Common myeloid progenitor, CD34-positive (primary cell): ENCODE measurements at regions not wholly inside any gene's neighbourhood (a gene's known extent, or its start where the extent isn't known, plus 50 kb on each side); places are given as distances from the start of the nearest gene placed in this dataset.

Experiments
- CTCF ChIA-PET: fragments of 350-600 bp; sonication (Branson Sonifier 250); formaldehyde crosslinking; loops from one replicate; lab custom pipeline; 2021; ENCODE audit warnings: antibody characterized with exemption; lab: Charles Lee
- POLR2A ChIA-PET: fragments of 350-600 bp; sonication (Branson Sonifier 250); formaldehyde crosslinking; loops from one replicate; lab custom pipeline; 2021; ENCODE audit warnings: antibody characterized with exemption; lab: Charles Lee
- DNase-seq, 3 donors: peaks; one replicate each; pipeline versions ENCODE4 v3.0.0 to v3.0.0-alpha.2; 2013
- H3K27ac ChIP-seq, 2 experiments: 1 replicate in 1 of 2; 2 replicates in 1 of 2; pipeline ENCODE4 v1.7.0; 2013; ENCODE audit warnings: inconsistent platforms in 2 of 2, low read length in 2 of 2, mild to moderate bottlenecking in 2 of 2, low read depth in 1 of 2, moderate library complexity in 1 of 2; ENCODE audit not compliant: severe bottlenecking in 2 of 2, insufficient read depth in 1 of 2, poor library complexity in 1 of 2
- H3K27me3 ChIP-seq, 5 experiments: replicated peaks in 2 of 5; 1 replicate in 3 of 5; 2 replicates in 2 of 5; pipeline versions ENCODE4 v1.6.1 to v1.7.0; 2013; ENCODE audit warnings: low read length in 4 of 5, mild to moderate bottlenecking in 2 of 5, moderate library complexity in 2 of 5, inconsistent platforms in 1 of 5; ENCODE audit not compliant: insufficient read depth in 5 of 5, control insufficient read depth in 4 of 5
- H3K36me3 ChIP-seq, 4 experiments: 1 replicate in 2 of 4; 2 replicates in 2 of 4; pipeline versions ENCODE4 v1.6.1 to v1.7.0; 2013; ENCODE audit warnings: low read length in 3 of 4, control low read depth in 1 of 4, mild to moderate bottlenecking in 1 of 4; ENCODE audit not compliant: control insufficient read depth in 4 of 4, insufficient read depth in 4 of 4
- H3K4me1 ChIP-seq, 4 experiments: 1 replicate in 3 of 4; 2 replicates in 1 of 4; pipeline versions ENCODE4 v1.6.1 to v1.7.1; 2013; ENCODE audit warnings: low read length in 3 of 4, mild to moderate bottlenecking in 3 of 4, control low read depth in 1 of 4, inconsistent platforms in 1 of 4, moderate library complexity in 1 of 4; ENCODE audit not compliant: control insufficient read depth in 4 of 4, insufficient read depth in 4 of 4; ENCODE audit errors: control extremely low read depth in 1 of 4
- H3K4me3 ChIP-seq, 7 experiments: 1 replicate in 4 of 7; 2 replicates in 3 of 7; pipeline versions ENCODE4 v1.5.1 to v1.7.0; 2013; ENCODE audit warnings: mild to moderate bottlenecking in 7 of 7, low read length in 6 of 7, moderate library complexity in 6 of 7, inconsistent platforms in 2 of 7, low read depth in 2 of 7, control low read depth in 1 of 7; ENCODE audit not compliant: insufficient read depth in 4 of 7, control insufficient read depth in 1 of 7; ENCODE audit errors: extremely low read depth in 1 of 7
- H3K9me3 ChIP-seq, 5 experiments: 1 replicate in 4 of 5; 2 replicates in 1 of 5; pipeline versions ENCODE4 v1.6.1 to v1.7.1; 2013; ENCODE audit warnings: low read length in 4 of 5, mild to moderate bottlenecking in 2 of 5, inconsistent platforms in 1 of 5, low read depth in 1 of 5, moderate library complexity in 1 of 5; ENCODE audit not compliant: control insufficient read depth in 4 of 5, insufficient read depth in 2 of 5; ENCODE audit errors: control extremely low read depth in 1 of 5
- WGBS: methylation state at CpG from one replicate; pipeline ENCODE4 v1.1.5; 2013; ENCODE audit not compliant: insufficient coverage; 5-methylcytosine and 5-hydroxymethylcytosine counted together

DNA sequence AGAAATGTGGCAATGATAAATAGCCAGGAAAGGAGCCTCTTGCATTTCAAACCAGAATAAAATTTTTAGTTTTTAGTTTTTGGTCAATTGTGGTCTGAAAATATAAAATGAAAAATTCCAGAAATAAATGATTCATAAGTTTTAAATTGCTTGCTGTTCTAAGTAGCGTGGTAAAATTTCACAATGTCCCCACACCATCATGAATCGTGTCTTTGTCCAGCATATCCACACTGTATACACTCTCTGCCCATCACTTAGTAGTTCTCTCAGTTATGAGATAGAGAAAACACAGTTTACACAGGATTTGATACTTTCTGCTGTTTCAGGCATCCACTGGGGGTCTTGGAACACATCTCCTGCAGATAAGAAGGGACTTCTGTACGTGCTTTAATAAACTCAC, 783.9 kb downstream of the TSN start:
- ChIA-PET CTCF (no interaction called here), POLR2A (no interaction called here)
- 100% methylated on average over 1 of the region's 3 CpGs for WGBS
- no peaks in the 10 kb centered on the region for H3K27me3 ChIP-seq
- H3K27ac ChIP-seq = no peak overlapping the region
- no peaks in the 10 kb centered on the region for H3K4me1 ChIP-seq
- H3K36me3 ChIP-seq = no peaks in the 10 kb centered on the region
- H3K4me3 ChIP-seq = no peak overlapping the region
- DNase-seq = no peak
- H3K9me3 ChIP-seq = no peaks in the 10 kb centered on the region

DNA sequence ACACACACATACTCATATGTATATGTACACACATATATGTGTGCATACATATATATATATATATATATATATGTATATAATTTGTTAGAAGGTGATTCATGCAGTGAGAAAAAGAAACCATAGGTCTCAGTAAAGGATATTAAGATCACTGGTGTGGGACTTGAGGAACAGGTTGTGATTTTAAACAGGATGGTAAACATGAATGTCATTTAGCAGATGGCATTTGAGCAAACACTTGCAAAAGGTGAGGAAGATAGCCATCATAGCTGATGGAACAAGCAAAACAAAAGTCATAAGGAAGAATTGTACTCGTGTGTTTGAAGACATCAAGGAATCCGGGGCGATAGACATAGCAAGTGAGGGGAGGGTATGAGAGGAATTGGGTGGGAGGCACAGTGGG, 784.5 kb downstream of the TSN start:
- CTCF ChIA-PET = no interaction called here
- no peaks in the 10 kb centered on the region for H3K36me3 ChIP-seq
- 97% methylated on average over 3 of the region's 3 CpGs for WGBS
- H3K4me3 ChIP-seq = no peak overlapping the region
- POLR2A ChIA-PET = no interaction called here
- no peaks in the 10 kb centered on the region for H3K9me3 ChIP-seq
- no peak overlapping the region for H3K27ac ChIP-seq
- no peaks in the 10 kb centered on the region for H3K4me1 ChIP-seq
- DNase-seq = no peak
- no peaks in the 10 kb centered on the region for H3K27me3 ChIP-seq

DNA sequence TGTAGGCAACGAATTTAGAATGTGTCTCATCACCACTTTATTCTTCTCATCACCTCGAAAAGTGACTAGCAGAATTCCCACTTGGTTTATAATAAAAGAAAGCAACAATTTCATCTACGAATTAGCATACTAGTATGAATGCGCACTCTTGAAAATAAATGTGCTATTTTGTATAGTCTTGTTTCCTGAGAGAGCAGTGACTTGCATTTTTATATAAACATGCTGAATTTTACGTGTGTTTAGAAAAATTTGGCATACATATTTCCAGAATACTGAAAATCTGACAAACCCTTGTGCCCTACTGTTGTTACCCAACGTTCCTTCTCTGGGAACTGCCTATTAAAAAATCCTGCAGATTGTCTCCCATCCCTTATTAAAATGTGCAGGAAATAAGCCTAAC, 786.8 kb downstream of the TSN start:
- DNase-seq = no peak
- Histone ChIP-seq H3K4me3 (no peak overlapping the region), H3K4me1 (no peaks in the 10 kb centered on the region), H3K27ac (no peak overlapping the region), H3K27me3 (no peaks in the 10 kb centered on the region), H3K36me3 (no peaks in the 10 kb centered on the region), H3K9me3 (no peaks in the 10 kb centered on the region)
- POLR2A ChIA-PET = no interaction called here
- CTCF ChIA-PET = interaction anchor here (0.6 kb wide), 1 partner anchor 431 kb away, joined by 3 read pairs; no protein-coding TSS in a partner anchor
- WGBS = 100% methylated on average over 1 of the region's 6 CpGs

DNA sequence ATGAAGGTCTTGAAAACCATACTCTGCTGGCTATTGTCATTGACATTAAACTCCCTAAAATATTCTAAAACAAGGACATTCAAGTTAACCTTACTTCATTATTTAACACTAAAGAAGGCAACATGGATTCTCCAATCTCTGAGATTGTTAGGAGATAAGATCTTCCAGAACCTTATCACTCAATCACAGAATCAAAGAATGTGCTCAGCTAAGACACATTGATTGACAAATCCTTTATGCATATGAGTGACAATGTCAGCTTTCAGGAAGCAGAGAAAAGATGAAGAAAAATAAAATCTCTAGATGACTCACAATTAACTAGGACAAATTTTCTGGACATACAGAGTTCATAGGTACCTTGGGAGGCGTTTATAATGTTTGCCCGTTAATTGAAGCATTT, 787.2 kb downstream of the TSN start:
- H3K27ac ChIP-seq = no peak overlapping the region
- ChIA-PET CTCF (no interaction called here), POLR2A (no interaction called here)
- H3K4me3 ChIP-seq = no peak overlapping the region
- H3K4me1 ChIP-seq = no peaks in the 10 kb centered on the region
- no peaks in the 10 kb centered on the region for H3K36me3 ChIP-seq
- no peak for DNase-seq
- no peaks in the 10 kb centered on the region for H3K27me3 ChIP-seq
- no peaks in the 10 kb centered on the region for H3K9me3 ChIP-seq
- WGBS = no CpG with 5 or more reads among the region's 2 CpGs

DNA sequence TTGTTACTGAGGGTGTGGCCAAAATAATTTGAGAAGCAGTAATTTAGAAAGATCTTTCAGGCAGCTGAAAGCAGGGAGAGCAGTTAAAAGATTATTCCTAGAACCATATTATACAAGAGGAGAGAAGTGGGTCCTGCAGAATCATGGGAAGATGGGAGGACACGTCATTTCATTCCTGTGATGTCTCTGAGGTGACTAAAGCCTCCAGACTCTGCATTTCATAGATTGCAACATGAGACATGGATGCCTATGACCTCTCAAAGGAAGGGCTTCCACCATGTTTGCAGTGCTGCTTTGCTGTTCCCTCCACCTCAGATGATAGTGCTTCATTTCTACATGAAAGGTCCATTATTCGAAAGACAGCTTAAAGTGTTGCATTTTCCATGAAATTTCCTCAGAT, 788.4 kb downstream of the TSN start:
- H3K27me3 ChIP-seq = no peaks in the 10 kb centered on the region
- H3K27ac ChIP-seq = no peak overlapping the region
- ChIA-PET POLR2A (no interaction called here), CTCF (no interaction called here)
- no peaks in the 10 kb centered on the region for H3K36me3 ChIP-seq
- H3K9me3 ChIP-seq = no peaks in the 10 kb centered on the region
- no peak for DNase-seq
- H3K4me1 ChIP-seq = no peaks in the 10 kb centered on the region
- no peak overlapping the region for H3K4me3 ChIP-seq
- 100% methylated on average over 2 of the region's 2 CpGs for WGBS

DNA sequence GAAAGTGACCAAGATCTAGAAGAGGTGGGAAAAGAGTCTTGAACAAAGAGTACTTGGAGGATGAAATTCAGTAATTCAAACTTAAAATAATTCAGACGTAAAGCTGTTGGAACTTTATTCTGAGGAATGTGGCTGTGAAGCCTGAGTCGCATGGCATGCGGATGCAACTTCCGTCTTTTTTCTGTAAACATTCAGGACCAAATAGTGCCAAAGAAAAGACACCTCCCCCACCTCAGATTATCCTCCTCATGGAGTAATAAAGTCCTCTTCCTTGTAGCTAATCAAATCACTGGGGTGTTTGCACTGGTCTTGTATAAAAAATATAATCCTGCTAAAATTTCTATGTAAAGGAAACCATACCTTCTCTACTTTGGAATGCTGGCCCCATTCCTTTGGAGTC, 790.4 kb downstream of the TSN start:
- WGBS = 100% methylated on average over 1 of the region's 4 CpGs
- Histone ChIP-seq H3K9me3 (peaks cover 0 to 2% (median 0%) of the 10 kb centered on the region in 5 experiments), H3K27ac (no peak overlapping the region), H3K4me3 (no peak overlapping the region), H3K36me3 (no peaks in the 10 kb centered on the region), H3K27me3 (no peaks in the 10 kb centered on the region), H3K4me1 (no peaks in the 10 kb centered on the region)
- ChIA-PET CTCF (no interaction called here), POLR2A (no interaction called here)
- no peak for DNase-seq

GRCh38 chr2:122562775-122563174, 807.3 kb downstream of the TSN start:
- ChIA-PET CTCF (no interaction called here), POLR2A (no interaction called here)
- no peaks in the 10 kb centered on the region for H3K36me3 ChIP-seq
- H3K9me3 ChIP-seq = no peaks in the 10 kb centered on the region
- no peak overlapping the region for H3K4me3 ChIP-seq
- no peak for DNase-seq
- H3K27me3 ChIP-seq = no peaks in the 10 kb centered on the region
- no CpG with 5 or more reads among the region's 1 CpG for WGBS
- H3K4me1 ChIP-seq = no peaks in the 10 kb centered on the region
- no peak overlapping the region for H3K27ac ChIP-seq
